ENCODE measurements at regions not wholly inside any gene's neighbourhood (a gene's known extent, or its start where the extent isn't known, plus 50 kb on each side); places are given as distances from the start of the nearest gene placed in this dataset.

DNA sequence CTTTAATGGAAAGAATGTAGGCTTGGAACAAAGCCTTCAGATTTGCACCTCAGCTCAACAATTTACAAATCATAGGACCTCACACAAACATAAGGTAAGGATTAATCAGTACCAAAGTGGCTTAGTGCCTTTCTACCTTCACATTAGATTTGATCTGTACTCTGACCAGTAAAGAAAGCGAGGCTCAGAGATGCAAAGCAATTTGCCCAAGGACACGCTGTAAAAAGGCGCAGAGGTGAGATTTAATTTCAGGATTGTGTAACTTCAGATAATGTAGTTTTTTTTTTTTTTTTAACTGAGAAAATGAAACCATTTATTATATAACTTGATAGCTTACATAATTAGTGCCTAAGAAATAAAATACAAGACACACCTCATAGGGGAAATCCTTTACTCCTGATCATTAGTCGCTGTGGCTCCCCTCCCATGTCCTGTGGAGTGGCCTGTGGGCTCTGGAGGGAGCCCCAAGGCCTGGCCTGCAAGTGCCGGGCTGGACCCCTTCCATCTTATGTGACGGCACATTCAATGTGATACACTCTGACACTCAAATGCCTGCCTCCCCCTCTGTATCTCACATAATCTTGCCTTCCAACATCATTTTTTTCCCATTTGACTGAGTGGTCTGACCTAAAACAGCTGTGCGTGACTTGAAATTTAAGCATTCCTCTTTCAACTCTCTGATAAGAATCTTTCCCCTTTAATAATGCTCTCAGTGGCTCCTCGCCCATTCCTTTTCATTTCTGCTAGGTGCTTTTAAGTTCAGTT lies 426.5 kb upstream of the DAB1 start (continued):
- no peak for TF ChIP-seq RFX5 (IDR thresholded peaks at IDR 0.05; ENCODE audit: low read length)
- TF ChIP-seq ZBTB33 (IDR thresholded peaks at IDR 0.05; ENCODE audit: borderline replicate concordance, low read depth), result no peak
- TF ChIP-seq TAF1 (IDR thresholded peaks at IDR 0.05; ENCODE audit: borderline replicate concordance, low read depth, low read length), result no peak
- TF ChIP-seq FOSL2 (IDR thresholded peaks at IDR 0.05; ENCODE audit: borderline replicate concordance, low read depth), result no peak
- 0 out of 2 replicates have a peak, but pooled peaks have one; percentile 16 for TF ChIP-seq JUND (IDR thresholded peaks at IDR 0.05)
- TF ChIP-seq, protein P1, sequence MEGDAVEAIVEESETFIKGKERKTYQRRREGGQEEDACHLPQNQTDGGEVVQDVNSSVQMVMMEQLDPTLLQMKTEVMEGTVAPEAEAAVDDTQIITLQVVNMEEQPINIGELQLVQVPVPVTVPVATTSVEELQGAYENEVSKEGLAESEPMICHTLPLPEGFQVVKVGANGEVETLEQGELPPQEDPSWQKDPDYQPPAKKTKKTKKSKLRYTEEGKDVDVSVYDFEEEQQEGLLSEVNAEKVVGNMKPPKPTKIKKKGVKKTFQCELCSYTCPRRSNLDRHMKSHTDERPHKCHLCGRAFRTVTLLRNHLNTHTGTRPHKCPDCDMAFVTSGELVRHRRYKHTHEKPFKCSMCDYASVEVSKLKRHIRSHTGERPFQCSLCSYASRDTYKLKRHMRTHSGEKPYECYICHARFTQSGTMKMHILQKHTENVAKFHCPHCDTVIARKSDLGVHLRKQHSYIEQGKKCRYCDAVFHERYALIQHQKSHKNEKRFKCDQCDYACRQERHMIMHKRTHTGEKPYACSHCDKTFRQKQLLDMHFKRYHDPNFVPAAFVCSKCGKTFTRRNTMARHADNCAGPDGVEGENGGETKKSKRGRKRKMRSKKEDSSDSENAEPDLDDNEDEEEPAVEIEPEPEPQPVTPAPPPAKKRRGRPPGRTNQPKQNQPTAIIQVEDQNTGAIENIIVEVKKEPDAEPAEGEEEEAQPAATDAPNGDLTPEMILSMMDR (IDR thresholded peaks at IDR 0.05), result no peak

- no peaks in the 10 kb centered on the region for H3K27me3 ChIP-seq (ENCODE audit: insufficient read depth)
- H3F3A ChIP-seq (replicated peaks; ENCODE audit: insufficient read depth), result peaks cover 19% of the 10 kb centered on the region
- no peaks in the 10 kb centered on the region for H3K36me3 ChIP-seq (replicated peaks in 1 of 2; ENCODE audit: control insufficient read depth in 1 of 2, insufficient read depth in 2 of 2, low read length in 1 of 2)
- H3K4me2 ChIP-seq, result no peak overlapping the region
- H2AFZ ChIP-seq (ENCODE audit: low read depth), result no peak overlapping the region; the same call in 1 of the 2 replicates
- no peak overlapping the region for H3K4me3 ChIP-seq (ENCODE audit: low read depth in 2 of 2, low read length in 1 of 2)
- no peaks in the 10 kb centered on the region for H4K20me1 ChIP-seq (ENCODE audit: insufficient read depth)
- no peak for DNase-seq
- CTCF ChIA-PET, result no interaction called here
- peaks cover 6 to 12% of the 10 kb centered on the region in 2 experiments for H3K4me1 ChIP-seq (ENCODE audit: control insufficient read depth in 1 of 2, insufficient read depth in 2 of 2, low read depth in 1 of 2, low read length in 1 of 2)
- no peaks in the 10 kb centered on the region for H3K9me2 ChIP-seq
- H3K9me3 ChIP-seq, result no peaks in the 10 kb centered on the region
- POLR2A ChIA-PET, result no interaction called here
- H3K27ac ChIP-seq (ENCODE audit: low read depth in 2 of 2, low read length in 1 of 2), result no peak overlapping the region; a peak in 2 of 4 replicates
- H3K9ac ChIP-seq, result no peak overlapping the region
- TF ChIP-seq JUND (IDR thresholded peaks at IDR 0.05), result no peak
- TF ChIP-seq FOSL2 (IDR thresholded peaks at IDR 0.05; ENCODE audit: borderline replicate concordance, low read depth), result peak; percentile 14; the same call in 1 of the 2 replicates
- TF ChIP-seq PBX3 (IDR thresholded peaks at IDR 0.05), result 0 out of 2 replicates have a peak, but pooled peaks have one; percentile 25
- no peaks in the 10 kb centered on the region for H3K79me2 ChIP-seq (ENCODE audit: insufficient read depth)
Observed at GRCh38 chr1:57848406-57848805, 424.5 kb upstream of the DAB1 start.

GRCh38 chr1:57845041-57845440 lies 421.2 kb upstream of the DAB1 start:
- peak overlapping the region; percentile 80 to 85; a peak in 3 of 4 replicates for H3K27ac ChIP-seq (ENCODE audit: low read depth in 2 of 2, low read length in 1 of 2)
- POLR2A ChIA-PET, result no interaction called here
- no peaks in the 10 kb centered on the region for H3K9me2 ChIP-seq
- CTCF ChIA-PET, result interaction anchor here (0.9 kb wide), 1 partner anchor 9 kb away, joined by 3 read pairs; no protein-coding TSS in a partner anchor
- H3K4me3 ChIP-seq (ENCODE audit: low read depth in 2 of 2, low read length in 1 of 2), result no peak overlapping the region
- TF ChIP-seq TEAD4 (IDR thresholded peaks at IDR 0.05; ENCODE audit: borderline replicate concordance, insufficient read depth), result no peak
- peak in 1 of 2 experiments; percentile 42; a peak in 1 of 4 replicates for TF ChIP-seq EP300 (IDR thresholded peaks at IDR 0.05; ENCODE audit: borderline replicate concordance in 1 of 2, low read depth in 1 of 2, low read length in 1 of 2)
- TF ChIP-seq YY1 (IDR thresholded peaks at IDR 0.05; ENCODE audit: low read depth), result no peak
- TF ChIP-seq PBX3 (IDR thresholded peaks at IDR 0.05), result peak; percentile 40
- 0 out of 2 replicates have a peak, but pooled peaks have one; percentile 11 for TF ChIP-seq FOSL2 (IDR thresholded peaks at IDR 0.05; ENCODE audit: borderline replicate concordance, low read depth)
- TF ChIP-seq NFIC (IDR thresholded peaks at IDR 0.05; ENCODE audit: borderline replicate concordance), result no peak; the same call in 1 of the 2 replicates
- TF ChIP-seq JUND (IDR thresholded peaks at IDR 0.05), result peak; percentile 16; the same call in 1 of the 2 replicates
- no peak for TF ChIP-seq MEF2A (IDR thresholded peaks at IDR 0.05; ENCODE audit: borderline replicate concordance, low read depth)
- TF ChIP-seq ZBTB33 (IDR thresholded peaks at IDR 0.05; ENCODE audit: borderline replicate concordance, low read depth), result no peak
- TF ChIP-seq RCOR1 (IDR thresholded peaks at IDR 0.05; ENCODE audit: low read length), result no peak
- peak; percentile 60; the same call in 1 of the 2 replicates for TF ChIP-seq TCF12 (IDR thresholded peaks at IDR 0.05)
- TF ChIP-seq RXRA (IDR thresholded peaks at IDR 0.05; ENCODE audit: borderline replicate concordance, low read depth), result no peak
- H3K9ac ChIP-seq, result no peak overlapping the region
- no peak for DNase-seq
- no peaks in the 10 kb centered on the region for H3K36me3 ChIP-seq (replicated peaks in 1 of 2; ENCODE audit: control insufficient read depth in 1 of 2, insufficient read depth in 2 of 2, low read length in 1 of 2)
- H3K4me2 ChIP-seq, result peak overlapping the region; percentile 56; the same call in 1 of the 2 replicates
- no peaks in the 10 kb centered on the region for H3K79me2 ChIP-seq (ENCODE audit: insufficient read depth)
- no peaks in the 10 kb centered on the region for H3K9me3 ChIP-seq
- WGBS (ENCODE audit: low lambda C conversion rate), result 5% methylated on average over 1 of the region's 1 CpG
- no peak overlapping the region for H2AFZ ChIP-seq (ENCODE audit: low read depth)
- H3K27me3 ChIP-seq (ENCODE audit: insufficient read depth), result no peaks in the 10 kb centered on the region
- peaks cover 5 to 12% of the 10 kb centered on the region in 2 experiments for H3K4me1 ChIP-seq (ENCODE audit: control insufficient read depth in 1 of 2, insufficient read depth in 2 of 2, low read depth in 1 of 2, low read length in 1 of 2)
- H4K20me1 ChIP-seq (ENCODE audit: insufficient read depth), result no peaks in the 10 kb centered on the region
- H3F3A ChIP-seq (replicated peaks; ENCODE audit: insufficient read depth), result peaks cover 23% of the 10 kb centered on the region

Measured in SK-N-SH (cell line).